Adrenal gland (tissue), 5 donors: ENCODE measurements at regions not wholly inside any gene's neighbourhood (a gene's known extent, or its start where the extent isn't known, plus 50 kb on each side); places are given as distances from the start of the nearest gene placed in this dataset.

Experiments used
- POLR2A ChIP-seq, 2 donors: fragments of 450-650 bp; IDR thresholded peaks; one replicate each; pipeline ENCODE4 v1.6.1; 2017; ENCODE audit warnings: antibody characterized with exemption in 2 of 2, mild to moderate bottlenecking in 2 of 2, moderate library complexity in 1 of 2
- TF ChIP-seq, protein P1 (sequence below), 6 experiments: fragments of 450-650 bp in 4 of 6; fragments of 200-600 bp in 2 of 6; sonication (generic) in 1 of 6; IDR thresholded peaks; 1 replicate in 5 of 6; 2 replicates in 1 of 6; pipeline versions ENCODE4 v1.5.1 to v1.8.0; 2016 to 2021; ENCODE audit warnings: antibody characterized with exemption in 6 of 6, mild to moderate bottlenecking in 2 of 6, moderate library complexity in 1 of 6
- donor health status: DM: no; HTN: no; CAD: no.

DNA sequence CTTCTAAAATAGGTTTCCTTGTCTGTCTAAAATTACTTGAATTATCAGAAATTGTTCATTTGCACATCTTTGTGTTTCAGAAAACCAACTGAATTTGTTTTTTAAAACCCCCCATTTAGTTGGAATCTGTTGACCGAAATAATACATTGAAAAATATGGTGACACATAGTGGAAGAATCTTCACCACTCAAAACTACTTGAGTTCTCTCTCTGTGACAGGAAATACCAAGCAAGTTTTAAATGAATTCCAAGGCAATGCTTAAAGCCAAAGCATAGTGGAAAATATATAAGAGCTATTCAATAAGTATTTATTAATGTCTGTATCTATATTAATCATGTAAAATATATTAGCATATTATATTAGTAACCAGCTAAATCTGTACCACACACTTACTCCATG, 224.9 kb upstream of the COL8A1 start:
- no peak for TF ChIP-seq POLR2A (IDR thresholded peaks at IDR 0.05)
- TF ChIP-seq, protein P1, sequence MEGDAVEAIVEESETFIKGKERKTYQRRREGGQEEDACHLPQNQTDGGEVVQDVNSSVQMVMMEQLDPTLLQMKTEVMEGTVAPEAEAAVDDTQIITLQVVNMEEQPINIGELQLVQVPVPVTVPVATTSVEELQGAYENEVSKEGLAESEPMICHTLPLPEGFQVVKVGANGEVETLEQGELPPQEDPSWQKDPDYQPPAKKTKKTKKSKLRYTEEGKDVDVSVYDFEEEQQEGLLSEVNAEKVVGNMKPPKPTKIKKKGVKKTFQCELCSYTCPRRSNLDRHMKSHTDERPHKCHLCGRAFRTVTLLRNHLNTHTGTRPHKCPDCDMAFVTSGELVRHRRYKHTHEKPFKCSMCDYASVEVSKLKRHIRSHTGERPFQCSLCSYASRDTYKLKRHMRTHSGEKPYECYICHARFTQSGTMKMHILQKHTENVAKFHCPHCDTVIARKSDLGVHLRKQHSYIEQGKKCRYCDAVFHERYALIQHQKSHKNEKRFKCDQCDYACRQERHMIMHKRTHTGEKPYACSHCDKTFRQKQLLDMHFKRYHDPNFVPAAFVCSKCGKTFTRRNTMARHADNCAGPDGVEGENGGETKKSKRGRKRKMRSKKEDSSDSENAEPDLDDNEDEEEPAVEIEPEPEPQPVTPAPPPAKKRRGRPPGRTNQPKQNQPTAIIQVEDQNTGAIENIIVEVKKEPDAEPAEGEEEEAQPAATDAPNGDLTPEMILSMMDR (IDR thresholded peaks at IDR 0.05), result no peak
